ENCODE measurements at regions not wholly inside any gene's neighbourhood (a gene's known extent, or its start where the extent isn't known, plus 50 kb on each side); places are given as distances from the start of the nearest gene placed in this dataset.

DNA sequence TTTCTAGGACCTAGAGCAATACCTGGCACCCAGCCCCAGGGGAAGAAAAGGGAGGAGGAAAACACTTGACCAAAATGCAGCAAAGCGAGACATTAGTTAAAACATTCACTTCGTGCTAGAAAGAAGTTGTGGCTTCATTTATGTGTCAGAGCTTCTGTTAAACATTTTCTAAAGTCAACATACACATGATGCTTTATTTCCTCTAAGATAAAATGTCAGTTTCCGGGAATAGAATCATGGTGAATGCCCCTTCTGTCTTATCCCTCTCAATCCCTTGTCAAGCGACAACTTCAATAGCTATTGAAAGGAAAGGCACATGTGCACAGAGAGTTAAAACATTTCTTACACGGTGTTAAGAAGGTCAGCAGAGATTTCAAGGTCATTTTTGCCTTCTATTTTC is 404.6 kb upstream of the CWC22 start:
- Histone ChIP-seq H3K9me3 (no peaks in the 10 kb centered on the region), H3K36me3 (no peaks in the 10 kb centered on the region), H3K4me1 (no peaks in the 10 kb centered on the region), H3K4me3 (no peak overlapping the region), H3K27me3 (no peaks in the 10 kb centered on the region), H3K27ac (no peak overlapping the region)
- DNase-seq: no peak
- intact Hi-C loops (cut with DNase I): no loop called here
- no peak for ATAC-seq
- TF ChIP-seq POLR2A (IDR thresholded peaks at IDR 0.05): no peak
- TF ChIP-seq, protein P1, sequence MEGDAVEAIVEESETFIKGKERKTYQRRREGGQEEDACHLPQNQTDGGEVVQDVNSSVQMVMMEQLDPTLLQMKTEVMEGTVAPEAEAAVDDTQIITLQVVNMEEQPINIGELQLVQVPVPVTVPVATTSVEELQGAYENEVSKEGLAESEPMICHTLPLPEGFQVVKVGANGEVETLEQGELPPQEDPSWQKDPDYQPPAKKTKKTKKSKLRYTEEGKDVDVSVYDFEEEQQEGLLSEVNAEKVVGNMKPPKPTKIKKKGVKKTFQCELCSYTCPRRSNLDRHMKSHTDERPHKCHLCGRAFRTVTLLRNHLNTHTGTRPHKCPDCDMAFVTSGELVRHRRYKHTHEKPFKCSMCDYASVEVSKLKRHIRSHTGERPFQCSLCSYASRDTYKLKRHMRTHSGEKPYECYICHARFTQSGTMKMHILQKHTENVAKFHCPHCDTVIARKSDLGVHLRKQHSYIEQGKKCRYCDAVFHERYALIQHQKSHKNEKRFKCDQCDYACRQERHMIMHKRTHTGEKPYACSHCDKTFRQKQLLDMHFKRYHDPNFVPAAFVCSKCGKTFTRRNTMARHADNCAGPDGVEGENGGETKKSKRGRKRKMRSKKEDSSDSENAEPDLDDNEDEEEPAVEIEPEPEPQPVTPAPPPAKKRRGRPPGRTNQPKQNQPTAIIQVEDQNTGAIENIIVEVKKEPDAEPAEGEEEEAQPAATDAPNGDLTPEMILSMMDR (IDR thresholded peaks at IDR 0.05): no peak
- 28% methylated on average over 5 of the region's 5 CpGs for WGBS (ENCODE audit: insufficient coverage, low coverage, low lambda C conversion rate, missing lambda C conversion rate)

DNA sequence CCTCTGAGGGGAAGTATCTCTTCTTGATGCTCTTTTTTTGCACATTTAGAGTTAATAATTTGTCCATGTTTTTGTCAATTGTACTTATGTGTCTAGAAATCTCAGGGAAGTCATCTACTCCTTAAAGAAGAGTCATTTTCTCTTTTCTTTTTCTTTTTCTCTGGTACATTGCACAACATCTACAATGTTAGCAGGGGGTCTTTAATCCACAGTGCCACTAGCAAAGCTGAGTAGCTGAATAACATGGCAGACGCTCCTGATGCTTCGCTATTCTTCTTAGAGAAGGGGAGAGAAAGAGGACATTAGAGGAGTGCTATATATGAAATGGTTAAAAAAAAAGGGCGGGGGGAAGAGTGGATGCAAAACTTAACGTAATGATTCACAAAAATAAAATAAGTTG is 399.6 kb upstream of the CWC22 start:
- peaks cover 0 to 3% (median 0%) of the 10 kb centered on the region in 4 donors for H3K4me1 ChIP-seq
- TF ChIP-seq POLR2A (IDR thresholded peaks at IDR 0.05): no peak
- TF ChIP-seq, protein P1 (IDR thresholded peaks at IDR 0.05): no peak
- no peaks in the 10 kb centered on the region for H3K27me3 ChIP-seq
- WGBS (ENCODE audit: insufficient coverage, low coverage, low lambda C conversion rate, missing lambda C conversion rate): 72% methylated on average over 4 of the region's 4 CpGs
- DNase-seq (no peak), ATAC-seq (no peak)
- H3K9me3 ChIP-seq: no peaks in the 10 kb centered on the region
- no peak overlapping the region for H3K27ac ChIP-seq
- no peaks in the 10 kb centered on the region for H3K36me3 ChIP-seq
- intact Hi-C loops (cut with DNase I): no loop called here
- H3K4me3 ChIP-seq: no peak overlapping the region

DNA sequence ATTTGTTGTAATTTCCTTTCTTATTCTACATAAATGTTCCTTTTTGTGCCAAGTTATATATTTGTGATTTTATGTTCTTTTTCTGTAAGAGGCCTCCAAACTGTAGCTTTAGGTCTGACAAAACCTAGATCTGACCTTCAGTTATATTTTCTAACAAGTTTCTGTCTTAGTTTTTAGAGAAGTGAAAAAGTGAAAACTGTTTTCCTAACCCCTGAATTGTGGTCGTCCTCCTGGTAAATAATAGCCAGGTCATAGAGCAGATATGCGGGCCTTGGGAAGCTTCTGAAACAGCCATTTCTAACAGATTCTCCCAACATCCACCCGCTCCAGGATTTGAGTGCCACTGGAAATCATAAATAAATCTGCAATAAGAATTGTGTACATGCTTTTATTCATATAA is 398.4 kb upstream of the CWC22 start:
- H3K9me3 ChIP-seq: no peaks in the 10 kb centered on the region
- intact Hi-C loops (cut with DNase I): no loop called here
- TF ChIP-seq, protein P1 (IDR thresholded peaks at IDR 0.05): no peak
- no peak for TF ChIP-seq POLR2A (IDR thresholded peaks at IDR 0.05)
- DNase-seq (no peak), ATAC-seq (no peak)
- H3K36me3 ChIP-seq: no peaks in the 10 kb centered on the region
- no peak overlapping the region for H3K27ac ChIP-seq
- no peaks in the 10 kb centered on the region for H3K27me3 ChIP-seq
- peaks cover 0 to 3% (median 0%) of the 10 kb centered on the region in 4 donors for H3K4me1 ChIP-seq
- 57% methylated on average over 3 of the region's 3 CpGs for WGBS (ENCODE audit: insufficient coverage, low coverage, low lambda C conversion rate, missing lambda C conversion rate)
- no peak overlapping the region for H3K4me3 ChIP-seq

DNA sequence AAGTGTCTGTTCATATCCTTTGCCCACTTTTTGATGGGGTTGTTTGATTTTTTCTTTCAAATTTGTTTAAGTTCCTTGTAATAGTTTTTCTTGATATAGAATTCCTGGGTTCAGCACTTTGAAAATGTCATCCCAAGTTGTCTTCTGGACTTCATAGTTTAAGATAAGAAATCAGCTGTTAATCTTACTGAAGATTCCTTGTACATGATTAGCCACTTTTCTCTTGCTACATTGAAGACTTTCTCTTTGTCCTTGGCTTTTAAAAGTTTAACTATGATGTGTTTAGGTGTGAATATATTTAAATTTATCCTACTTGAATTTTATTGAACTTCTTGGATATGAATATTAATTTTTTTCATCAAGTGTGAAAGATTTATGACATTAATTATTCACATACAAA is 387.2 kb upstream of the CWC22 start:
- H3K4me1 ChIP-seq: no peaks in the 10 kb centered on the region
- H3K4me3 ChIP-seq: no peak overlapping the region
- TF ChIP-seq, protein P1 (IDR thresholded peaks at IDR 0.05): no peak
- TF ChIP-seq POLR2A (IDR thresholded peaks at IDR 0.05): no peak
- intact Hi-C loops (cut with DNase I): no loop called here
- no peaks in the 10 kb centered on the region for H3K36me3 ChIP-seq
- H3K27ac ChIP-seq: no peak overlapping the region
- no peak for ATAC-seq
- no peak for DNase-seq
- H3K9me3 ChIP-seq: no peaks in the 10 kb centered on the region
- no peaks in the 10 kb centered on the region for H3K27me3 ChIP-seq

DNA sequence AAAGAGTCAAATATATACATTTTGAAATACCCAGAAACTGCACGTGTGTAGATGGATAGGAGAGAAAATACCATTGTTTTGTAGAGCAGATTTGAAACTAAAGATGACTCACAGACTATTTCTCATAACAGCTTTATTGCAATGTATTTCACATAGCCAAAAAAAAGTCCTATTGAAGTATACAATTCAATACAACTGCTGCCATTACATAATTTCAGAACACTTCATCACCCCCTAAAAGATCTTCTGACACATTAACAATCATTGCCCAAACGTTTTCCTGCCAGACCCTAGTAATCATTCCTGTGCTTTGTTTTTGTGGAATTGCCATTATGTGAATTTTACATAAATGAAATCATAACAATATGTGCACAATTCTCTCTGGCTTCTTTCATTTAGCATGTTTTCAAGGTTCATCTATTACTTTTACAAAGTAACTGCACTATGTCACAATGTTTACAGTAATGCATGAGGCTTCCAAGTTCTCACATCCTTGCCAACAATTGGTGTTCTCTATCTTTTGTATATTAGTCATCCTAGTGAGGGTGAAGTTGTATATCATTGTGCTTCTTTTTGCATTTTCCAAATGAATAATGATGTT is 378.6 kb upstream of the CWC22 start:
- Histone ChIP-seq H3K9me3 (no peaks in the 10 kb centered on the region), H3K27me3 (no peaks in the 10 kb centered on the region), H3K27ac (no peak overlapping the region), H3K36me3 (no peaks in the 10 kb centered on the region), H3K4me3 (no peak overlapping the region), H3K4me1 (no peaks in the 10 kb centered on the region)
- ATAC-seq: no peak
- DNase-seq: no peak
- WGBS (ENCODE audit: insufficient coverage, low coverage, low lambda C conversion rate, missing lambda C conversion rate): 16% methylated on average over 2 of the region's 2 CpGs
- intact Hi-C loops (cut with DNase I): no loop called here
- TF ChIP-seq POLR2A (IDR thresholded peaks at IDR 0.05): no peak
- TF ChIP-seq, protein P1 (IDR thresholded peaks at IDR 0.05): no peak

All from right lobe of liver (tissue), 6 donors.